IPS-NIHi7 (cell line): ENCODE measurements at regions not wholly inside any gene's neighbourhood (a gene's known extent, or its start where the extent isn't known, plus 50 kb on each side); places are given as distances from the start of the nearest gene placed in this dataset.

Source experiments
- DNase-seq: peaks from one replicate; pipeline ENCODE4 v3.0.0; 2012; ENCODE audit warnings: mixed read lengths; ENCODE audit errors: extremely low spot score

- DNase-seq: no peak
Measured at GRCh38 chr5:2493356-2493755, 258.1 kb downstream of the IRX2 start.

GRCh38 chr5:2492476-2492875, 259.0 kb downstream of the IRX2 start:
- DNase-seq: no peak

GRCh38 chr5:2491846-2492245, 259.6 kb downstream of the IRX2 start:
- no peak for DNase-seq

GRCh38 chr5:2489306-2489705, 262.2 kb downstream of the IRX2 start:
- DNase-seq: no peak

- no peak for DNase-seq
Measured at GRCh38 chr5:2488593-2488992, 262.9 kb downstream of the IRX2 start.

GRCh38 chr5:2487152-2487763, 264.2 kb downstream of the IRX2 start:
- no peak for DNase-seq

- no peak for DNase-seq
Measured at GRCh38 chr5:2486373-2486772, 265.1 kb downstream of the IRX2 start.

- no peak for DNase-seq
Measured at GRCh38 chr5:2482778-2483177, 268.7 kb downstream of the IRX2 start.

GRCh38 chr5:2480871-2481270, 270.6 kb downstream of the IRX2 start:
- DNase-seq: no peak

GRCh38 chr5:2475902-2476301, 275.6 kb downstream of the IRX2 start:
- DNase-seq: no peak

GRCh38 chr5:2472670-2473069, 278.8 kb downstream of the IRX2 start:
- no peak for DNase-seq

GRCh38 chr5:2471152-2471879, 280.2 kb downstream of the IRX2 start:
- DNase-seq: no peak

- DNase-seq: no peak
Measured at GRCh38 chr5:2466966-2467365, 284.5 kb downstream of the IRX2 start.

- peak; percentile 24 for DNase-seq
Measured at GRCh38 chr5:2465383-2465782, 286.1 kb downstream of the IRX2 start.

- no peak for DNase-seq
Measured at GRCh38 chr5:2464141-2464540, 287.3 kb downstream of the IRX2 start.

GRCh38 chr5:2461701-2462691, 289.5 kb downstream of the IRX2 start:
- DNase-seq: no peak

- no peak for DNase-seq
Measured at GRCh38 chr5:2460098-2460497, 291.4 kb downstream of the IRX2 start.

GRCh38 chr5:2459251-2459650, 292.2 kb downstream of the IRX2 start:
- no peak for DNase-seq

- DNase-seq: no peak
Measured at GRCh38 chr5:2455878-2456277, 295.6 kb downstream of the IRX2 start.

- no peak for DNase-seq
Measured at GRCh38 chr5:2454876-2455275, 296.6 kb downstream of the IRX2 start.

- DNase-seq: no peak
Measured at GRCh38 chr5:2453781-2454180, 297.7 kb downstream of the IRX2 start.

GRCh38 chr5:2451100-2451499, 300.4 kb downstream of the IRX2 start:
- DNase-seq: no peak
